Osteoblast (primary cell): ENCODE measurements at regions not wholly inside any gene's neighbourhood (a gene's known extent, or its start where the extent isn't known, plus 50 kb on each side); places are given as distances from the start of the nearest gene placed in this dataset.

ENCODE experiments used
- DNase-seq: peaks from one replicate; pipeline ENCODE4 v3.0.0; 2011; ENCODE audit warnings: low spot score, mixed read lengths; ENCODE audit not compliant: insufficient read length; ENCODE audit errors: missing footprints
- H2AFZ ChIP-seq: 2 replicates; pipeline ENCODE4 v1.6.0; 2011; ENCODE audit warnings: mild to moderate bottlenecking, low read length
- H3K27ac ChIP-seq: 2 replicates; pipeline ENCODE4 v1.5.1; 2011; ENCODE audit warnings: mild to moderate bottlenecking, low read depth, low read length, moderate library complexity
- H3K27me3 ChIP-seq: 2 replicates; pipeline ENCODE4 v1.6.0; 2012; ENCODE audit warnings: mild to moderate bottlenecking, control low read depth, inconsistent platforms, low read length, moderate library complexity; ENCODE audit not compliant: insufficient read depth
- H3K36me3 ChIP-seq: 2 replicates; pipeline ENCODE4 v1.5.1; 2011; ENCODE audit warnings: mild to moderate bottlenecking, low read length, control low read depth, moderate library complexity; ENCODE audit not compliant: insufficient read depth
- H3K4me1 ChIP-seq: 2 replicates; pipeline ENCODE4 v1.5.1; 2011; ENCODE audit warnings: mild to moderate bottlenecking, low read length, control low read depth, moderate library complexity; ENCODE audit not compliant: insufficient read depth
- H3K4me2 ChIP-seq: 2 replicates; pipeline ENCODE4 v1.6.0; 2011; ENCODE audit warnings: mild to moderate bottlenecking, low read length; ENCODE audit not compliant: insufficient read depth
- H3K4me3 ChIP-seq: fragments of 200-600 bp; sonication (generic); 3 replicates; pipeline ENCODE4 v1.5.1; 2012; ENCODE audit warnings: mild to moderate bottlenecking, low read length, inconsistent platforms; ENCODE audit not compliant: insufficient read depth
- H3K79me2 ChIP-seq: 2 replicates; pipeline ENCODE4 v1.6.0; 2012; ENCODE audit warnings: mild to moderate bottlenecking, low read length, control low read depth, inconsistent platforms; ENCODE audit not compliant: insufficient read depth
- H3K9me3 ChIP-seq: 2 replicates; pipeline ENCODE4 v1.5.1; 2011; ENCODE audit warnings: low read depth, low read length, control low read depth
- H4K20me1 ChIP-seq: 2 replicates; pipeline ENCODE4 v1.6.0; 2012; ENCODE audit warnings: mild to moderate bottlenecking, low read length, control low read depth; ENCODE audit not compliant: insufficient read depth
- TF ChIP-seq, protein P1 (sequence below): IDR thresholded peaks from 2 replicates; pipeline ENCODE4 v1.5.1; 2011; ENCODE audit warnings: mild to moderate bottlenecking, low read depth, low read length, moderate library complexity; ENCODE audit errors: extremely low read depth

DNA sequence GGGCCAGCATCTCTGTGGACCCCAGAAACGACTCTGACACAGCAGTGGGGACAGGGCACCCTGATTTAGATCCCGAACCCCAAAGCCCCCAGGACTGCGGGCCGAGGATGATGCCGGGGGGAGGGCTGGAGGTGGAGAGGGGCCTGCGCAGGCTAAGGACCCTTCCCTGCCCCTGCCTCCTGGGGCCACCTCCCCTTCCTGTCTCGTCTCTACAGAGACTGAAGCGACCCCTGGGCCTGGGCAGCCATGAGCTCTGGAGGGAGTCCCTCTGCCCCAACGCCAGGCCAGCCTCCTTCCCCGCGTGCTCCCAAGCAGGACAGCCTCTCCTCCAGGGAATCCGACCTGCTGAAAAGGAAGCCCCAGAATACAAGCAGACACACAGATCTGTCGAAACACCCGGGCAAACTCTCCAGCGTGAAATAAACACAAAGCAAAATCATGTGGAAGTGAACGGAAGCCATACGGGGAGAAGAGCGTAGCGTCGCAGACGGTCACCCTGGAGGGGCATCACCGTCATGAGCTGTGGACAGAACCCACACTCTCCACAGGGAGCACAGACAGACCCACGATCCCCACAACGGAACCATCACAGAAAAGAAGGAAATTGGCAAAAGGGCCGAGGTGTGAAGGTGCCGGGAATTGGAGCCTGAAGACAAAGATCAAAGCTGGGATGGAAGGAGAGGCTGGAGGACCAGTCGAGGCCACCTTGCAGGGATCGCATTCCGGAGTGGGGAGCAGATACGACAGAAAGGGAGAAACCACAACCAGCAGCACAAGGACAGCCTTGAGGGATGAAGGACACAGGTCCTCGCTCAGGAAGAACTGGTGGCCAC lies 51.0 kb upstream of the CTDP1 start:
- Histone ChIP-seq H3K36me3 (no peaks in the 10 kb centered on the region), H3K9me3 (no peaks in the 10 kb centered on the region), H3K4me2 (no peak overlapping the region), H3K4me1 (no peaks in the 10 kb centered on the region), H4K20me1 (no peaks in the 10 kb centered on the region), H3K27ac (no peak overlapping the region), H2AFZ (no peak overlapping the region), H3K4me3 (no peak overlapping the region), H3K27me3 (peaks cover 8% of the 10 kb centered on the region), H3K79me2 (no peaks in the 10 kb centered on the region)
- DNase-seq: peak; percentile 66
- TF ChIP-seq, protein P1, sequence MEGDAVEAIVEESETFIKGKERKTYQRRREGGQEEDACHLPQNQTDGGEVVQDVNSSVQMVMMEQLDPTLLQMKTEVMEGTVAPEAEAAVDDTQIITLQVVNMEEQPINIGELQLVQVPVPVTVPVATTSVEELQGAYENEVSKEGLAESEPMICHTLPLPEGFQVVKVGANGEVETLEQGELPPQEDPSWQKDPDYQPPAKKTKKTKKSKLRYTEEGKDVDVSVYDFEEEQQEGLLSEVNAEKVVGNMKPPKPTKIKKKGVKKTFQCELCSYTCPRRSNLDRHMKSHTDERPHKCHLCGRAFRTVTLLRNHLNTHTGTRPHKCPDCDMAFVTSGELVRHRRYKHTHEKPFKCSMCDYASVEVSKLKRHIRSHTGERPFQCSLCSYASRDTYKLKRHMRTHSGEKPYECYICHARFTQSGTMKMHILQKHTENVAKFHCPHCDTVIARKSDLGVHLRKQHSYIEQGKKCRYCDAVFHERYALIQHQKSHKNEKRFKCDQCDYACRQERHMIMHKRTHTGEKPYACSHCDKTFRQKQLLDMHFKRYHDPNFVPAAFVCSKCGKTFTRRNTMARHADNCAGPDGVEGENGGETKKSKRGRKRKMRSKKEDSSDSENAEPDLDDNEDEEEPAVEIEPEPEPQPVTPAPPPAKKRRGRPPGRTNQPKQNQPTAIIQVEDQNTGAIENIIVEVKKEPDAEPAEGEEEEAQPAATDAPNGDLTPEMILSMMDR: no peak

DNA sequence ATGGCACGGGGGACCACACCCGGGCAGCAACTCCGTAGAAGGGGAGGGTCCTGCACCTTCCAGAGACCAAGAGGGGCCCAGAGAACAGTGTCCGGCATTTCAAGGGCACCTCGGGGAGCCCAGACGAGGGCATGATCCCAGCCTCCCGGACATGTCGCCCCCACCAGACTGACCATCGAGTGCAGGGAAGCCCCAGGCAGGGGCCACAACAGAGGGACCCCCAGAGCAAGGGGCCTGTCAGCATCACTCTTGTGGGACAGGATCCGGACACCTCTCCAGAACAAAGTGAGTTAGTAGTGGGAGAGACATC lies 50.4 kb upstream of the CTDP1 start:
- Histone ChIP-seq H3K9me3 (no peaks in the 10 kb centered on the region), H3K27me3 (peaks cover 8% of the 10 kb centered on the region)

DNA sequence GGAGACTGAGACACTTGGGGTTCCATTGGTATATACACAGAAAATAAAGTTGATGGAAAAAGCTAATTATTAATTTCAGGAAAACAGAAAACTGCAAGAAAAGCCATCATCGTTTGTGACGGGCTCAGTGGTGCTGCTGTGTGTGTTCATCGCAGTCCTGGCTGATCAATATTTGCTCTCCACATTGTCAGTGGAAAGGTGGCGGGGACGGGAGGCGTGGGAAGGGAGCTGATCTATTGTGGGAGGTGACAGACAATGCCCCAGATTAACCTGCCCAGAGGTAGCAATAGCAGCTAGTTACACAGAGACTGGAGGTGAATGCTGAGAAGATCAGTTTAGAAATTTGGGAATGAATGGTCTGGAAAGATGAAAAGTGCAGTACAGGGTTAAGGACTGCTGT lies 50.0 kb upstream of the CTDP1 start:
- no peak overlapping the region for H3K4me3 ChIP-seq
- no peak overlapping the region for H2AFZ ChIP-seq
- H3K27ac ChIP-seq: no peak overlapping the region
- no peaks in the 10 kb centered on the region for H4K20me1 ChIP-seq
- TF ChIP-seq, protein P1: no peak
- no peak overlapping the region for H3K4me2 ChIP-seq
- peak; percentile 63 for DNase-seq
- no peaks in the 10 kb centered on the region for H3K36me3 ChIP-seq
- peaks cover 4% of the 10 kb centered on the region for H3K27me3 ChIP-seq
- H3K4me1 ChIP-seq: no peaks in the 10 kb centered on the region
- H3K9me3 ChIP-seq: no peaks in the 10 kb centered on the region
- H3K79me2 ChIP-seq: no peaks in the 10 kb centered on the region

More for the DNA sequence above, 50.4 kb upstream of the CTDP1 start:
- Histone ChIP-seq H4K20me1 (no peaks in the 10 kb centered on the region), H3K27ac (no peak overlapping the region), H2AFZ (no peak overlapping the region), H3K4me2 (no peak overlapping the region), H3K4me1 (no peaks in the 10 kb centered on the region), H3K36me3 (no peaks in the 10 kb centered on the region), H3K79me2 (no peaks in the 10 kb centered on the region), H3K4me3 (no peak overlapping the region)
- no peak for DNase-seq
- TF ChIP-seq, protein P1: no peak
